ENCODE measurements at regions not wholly inside any gene's neighbourhood (a gene's known extent, or its start where the extent isn't known, plus 50 kb on each side); places are given as distances from the start of the nearest gene placed in this dataset.

DNA sequence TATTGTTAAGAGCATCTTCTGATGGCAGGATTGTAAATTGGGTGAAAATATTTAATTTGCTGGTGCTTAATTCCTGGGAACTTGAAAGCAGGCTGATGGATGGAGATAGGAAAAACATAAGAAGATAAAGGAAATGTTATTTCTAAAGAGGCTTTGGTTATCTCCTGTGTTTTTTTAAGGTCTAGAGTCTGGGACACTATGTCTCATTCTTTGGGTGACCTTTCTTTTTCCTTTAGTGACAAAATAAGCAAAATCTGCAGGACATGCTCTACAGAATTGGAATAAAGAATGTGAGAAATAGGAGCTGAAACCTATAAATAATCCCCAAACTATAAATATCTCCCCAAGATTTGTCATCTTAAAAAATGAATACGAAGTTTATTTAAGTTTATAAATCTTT is 241.7 kb downstream of the DSC3 start:
- no peak for TF ChIP-seq POLR2AphosphoS5 (IDR thresholded peaks at IDR 0.05)
- TF ChIP-seq, protein P1, sequence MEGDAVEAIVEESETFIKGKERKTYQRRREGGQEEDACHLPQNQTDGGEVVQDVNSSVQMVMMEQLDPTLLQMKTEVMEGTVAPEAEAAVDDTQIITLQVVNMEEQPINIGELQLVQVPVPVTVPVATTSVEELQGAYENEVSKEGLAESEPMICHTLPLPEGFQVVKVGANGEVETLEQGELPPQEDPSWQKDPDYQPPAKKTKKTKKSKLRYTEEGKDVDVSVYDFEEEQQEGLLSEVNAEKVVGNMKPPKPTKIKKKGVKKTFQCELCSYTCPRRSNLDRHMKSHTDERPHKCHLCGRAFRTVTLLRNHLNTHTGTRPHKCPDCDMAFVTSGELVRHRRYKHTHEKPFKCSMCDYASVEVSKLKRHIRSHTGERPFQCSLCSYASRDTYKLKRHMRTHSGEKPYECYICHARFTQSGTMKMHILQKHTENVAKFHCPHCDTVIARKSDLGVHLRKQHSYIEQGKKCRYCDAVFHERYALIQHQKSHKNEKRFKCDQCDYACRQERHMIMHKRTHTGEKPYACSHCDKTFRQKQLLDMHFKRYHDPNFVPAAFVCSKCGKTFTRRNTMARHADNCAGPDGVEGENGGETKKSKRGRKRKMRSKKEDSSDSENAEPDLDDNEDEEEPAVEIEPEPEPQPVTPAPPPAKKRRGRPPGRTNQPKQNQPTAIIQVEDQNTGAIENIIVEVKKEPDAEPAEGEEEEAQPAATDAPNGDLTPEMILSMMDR (IDR thresholded peaks at IDR 0.05), result no peak
